ENCODE measurements at regions not wholly inside any gene's neighbourhood (a gene's known extent, or its start where the extent isn't known, plus 50 kb on each side); places are given as distances from the start of the nearest gene placed in this dataset.

DNA sequence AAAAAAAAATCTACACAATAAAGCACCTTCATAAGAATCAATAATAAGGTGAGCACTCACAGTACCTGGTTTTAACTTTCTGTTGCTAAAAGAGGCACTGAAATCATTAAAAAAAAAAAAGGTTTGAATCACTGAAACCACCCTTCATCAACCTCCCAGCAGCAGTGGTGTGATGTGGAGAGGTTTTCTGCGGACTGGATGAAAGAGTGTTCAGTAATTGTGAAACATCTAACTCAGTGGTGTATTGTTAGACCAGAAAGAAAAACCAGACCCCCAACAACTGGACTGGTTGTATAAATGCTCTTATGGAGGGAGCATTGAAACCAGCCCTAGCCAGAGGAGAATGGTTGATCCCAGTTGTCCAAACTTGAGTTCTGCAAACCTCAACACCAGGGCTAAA is 63.2 kb downstream of the SPIN3 start:
- H3K79me1 ChIP-seq (ENCODE audit: insufficient read depth, low read depth, low read length, poor library complexity, severe bottlenecking): no peaks in the 10 kb centered on the region
- H3K79me2 ChIP-seq (ENCODE audit: insufficient read depth, low read length): no peaks in the 10 kb centered on the region
- H3K4ac ChIP-seq (ENCODE audit: low read depth, low read length): no peak overlapping the region
- no peaks in the 10 kb centered on the region for H3K23me2 ChIP-seq (ENCODE audit: insufficient read length, low read depth, low read length, poor library complexity, severe bottlenecking)
- H2AFZ ChIP-seq (ENCODE audit: low read length): no peak overlapping the region
- no peak overlapping the region for H4K91ac ChIP-seq (ENCODE audit: insufficient read length, low read depth, low read length)
- no peak overlapping the region for H3K18ac ChIP-seq (ENCODE audit: insufficient read length, low read depth, low read length)
- Mint-ChIP-seq H3K4me1 (no peaks in the 10 kb centered on the region), H3K27ac (no peak overlapping the region), H3K27me3 (ENCODE audit: low read depth) (peaks cover 3% of the 10 kb centered on the region), H3K9me3 (peaks cover 87 to 90% of the 10 kb centered on the region in 2 experiments), H3K36me3 (ENCODE audit: insufficient read depth in 1 of 3, low read depth in 3 of 3) (peaks cover 6 to 9% (median 7%) of the 10 kb centered on the region in 3 experiments; a peak in 6 of 7 replicates), H3K4me3 (no peak overlapping the region)
- no peak overlapping the region for H3K23ac ChIP-seq (ENCODE audit: insufficient read length, low read depth, low read length)
- no peak overlapping the region for H3K9ac ChIP-seq (ENCODE audit: extremely low read depth, insufficient read length, low read length)
- TF ChIP-seq, protein P1, sequence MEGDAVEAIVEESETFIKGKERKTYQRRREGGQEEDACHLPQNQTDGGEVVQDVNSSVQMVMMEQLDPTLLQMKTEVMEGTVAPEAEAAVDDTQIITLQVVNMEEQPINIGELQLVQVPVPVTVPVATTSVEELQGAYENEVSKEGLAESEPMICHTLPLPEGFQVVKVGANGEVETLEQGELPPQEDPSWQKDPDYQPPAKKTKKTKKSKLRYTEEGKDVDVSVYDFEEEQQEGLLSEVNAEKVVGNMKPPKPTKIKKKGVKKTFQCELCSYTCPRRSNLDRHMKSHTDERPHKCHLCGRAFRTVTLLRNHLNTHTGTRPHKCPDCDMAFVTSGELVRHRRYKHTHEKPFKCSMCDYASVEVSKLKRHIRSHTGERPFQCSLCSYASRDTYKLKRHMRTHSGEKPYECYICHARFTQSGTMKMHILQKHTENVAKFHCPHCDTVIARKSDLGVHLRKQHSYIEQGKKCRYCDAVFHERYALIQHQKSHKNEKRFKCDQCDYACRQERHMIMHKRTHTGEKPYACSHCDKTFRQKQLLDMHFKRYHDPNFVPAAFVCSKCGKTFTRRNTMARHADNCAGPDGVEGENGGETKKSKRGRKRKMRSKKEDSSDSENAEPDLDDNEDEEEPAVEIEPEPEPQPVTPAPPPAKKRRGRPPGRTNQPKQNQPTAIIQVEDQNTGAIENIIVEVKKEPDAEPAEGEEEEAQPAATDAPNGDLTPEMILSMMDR (conservative IDR thresholded peaks at IDR 0.05): no peak
- no peak overlapping the region for H2BK120ac ChIP-seq (ENCODE audit: low read depth, low read length, poor library complexity, severe bottlenecking)
- no peak overlapping the region for H3K27ac ChIP-seq (ENCODE audit: insufficient read length, low read depth, low read length)
- H4K8ac ChIP-seq (replicated peaks; ENCODE audit: insufficient read length, low read depth, low read length): no peak overlapping the region
- no peak overlapping the region for H3K56ac ChIP-seq (ENCODE audit: insufficient read length, low read depth, low read length)
- H3T11ph ChIP-seq (ENCODE audit: low read length): no peak overlapping the region
- H2BK20ac ChIP-seq (ENCODE audit: low read depth, low read length, poor library complexity, severe bottlenecking): no peak overlapping the region
- no CpG with 5 or more reads among the region's 1 CpG for WGBS (ENCODE audit: extremely low coverage, insufficient read length, low lambda C conversion rate)
- H2AK5ac ChIP-seq (ENCODE audit: insufficient read length, low read length): no peak overlapping the region
- H3K27me3 ChIP-seq (ENCODE audit: insufficient read depth, low read length): no peaks in the 10 kb centered on the region
- no peaks in the 10 kb centered on the region for H3K4me1 ChIP-seq (ENCODE audit: insufficient read depth, low read length)
- H4K20me1 ChIP-seq (ENCODE audit: control insufficient read depth, insufficient read depth, insufficient read length): no peaks in the 10 kb centered on the region
- H2BK5ac ChIP-seq (ENCODE audit: insufficient read length, low read length): no peak overlapping the region
- peaks cover 24% of the 10 kb centered on the region for H3K9me3 ChIP-seq (ENCODE audit: control insufficient read depth, low read depth, low read length)
- no peak overlapping the region for H3K4me2 ChIP-seq (ENCODE audit: insufficient read depth, insufficient read length, low read length)
- no peak overlapping the region for H4K5ac ChIP-seq (ENCODE audit: insufficient read length, low read depth, low read length)
- H2BK15ac ChIP-seq (ENCODE audit: low read depth, low read length): no peak overlapping the region
- H2BK12ac ChIP-seq (ENCODE audit: insufficient read length, low read depth, low read length): no peak overlapping the region
- DNase-seq: no peak
- no peak overlapping the region for H3K14ac ChIP-seq (ENCODE audit: insufficient read depth, low read length)
